GM19035 (cell line): ENCODE measurements at regions not wholly inside any gene's neighbourhood (a gene's known extent, or its start where the extent isn't known, plus 50 kb on each side); places are given as distances from the start of the nearest gene placed in this dataset.
A peak's percentile ranks its signal among the peaks of the same experiment; 100 is the strongest.

Experiments
- ATAC-seq: cut with Tn5 transposase; IDR thresholded peaks from one replicate; pipeline ENCODE4 v1.9.1; 2021; ENCODE audit not compliant: unreplicated experiment

- no peak for ATAC-seq
These were observed 92.1 kb upstream of the IL12B start for GRCh38 chr5:159422361-159422760.

GRCh38 chr5:159422910-159423309, 92.6 kb upstream of the IL12B start:
- ATAC-seq: no peak

- ATAC-seq: peak; percentile 29
These were observed 93.8 kb upstream of the IL12B start for GRCh38 chr5:159424123-159424522.

GRCh38 chr5:159426694-159427093, 96.4 kb upstream of the IL12B start:
- ATAC-seq: no peak

- ATAC-seq: peak; percentile 73
These were observed 97.1 kb upstream of the IL12B start for GRCh38 chr5:159427180-159428012.

DNA sequence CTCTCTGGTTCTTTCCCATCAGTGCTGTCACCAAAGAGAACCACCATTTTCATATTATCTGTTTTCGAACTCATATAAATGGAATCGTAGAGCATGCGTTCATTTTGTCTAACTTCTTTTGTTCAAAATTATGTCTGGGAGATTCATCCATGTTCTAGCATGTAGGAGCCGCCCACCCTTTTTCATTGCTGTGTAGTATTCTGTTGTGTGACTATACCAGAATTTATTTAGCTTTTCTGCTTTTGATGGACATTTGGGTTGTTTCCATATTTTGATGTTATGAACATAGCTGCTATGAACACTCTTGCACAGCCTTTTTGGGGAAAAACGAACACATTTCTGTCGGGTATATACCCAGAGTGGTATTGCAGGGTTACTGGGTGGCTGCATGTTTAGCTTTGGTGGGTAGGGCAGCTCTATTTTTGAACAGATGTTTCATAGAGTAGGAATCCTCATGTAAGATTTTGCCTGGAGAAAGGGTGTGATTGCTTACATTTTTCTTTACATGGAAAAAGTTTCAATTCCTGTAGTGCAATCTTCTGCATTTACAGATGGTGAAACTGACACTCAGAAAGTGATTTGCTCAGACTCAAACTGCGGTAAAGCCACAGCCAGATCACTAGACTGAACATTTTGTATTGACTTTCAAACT, 100.2 kb upstream of the IL12B start:
- ATAC-seq: no peak

GRCh38 chr5:159435855-159436254, 105.6 kb upstream of the IL12B start:
- ATAC-seq: no peak

DNA sequence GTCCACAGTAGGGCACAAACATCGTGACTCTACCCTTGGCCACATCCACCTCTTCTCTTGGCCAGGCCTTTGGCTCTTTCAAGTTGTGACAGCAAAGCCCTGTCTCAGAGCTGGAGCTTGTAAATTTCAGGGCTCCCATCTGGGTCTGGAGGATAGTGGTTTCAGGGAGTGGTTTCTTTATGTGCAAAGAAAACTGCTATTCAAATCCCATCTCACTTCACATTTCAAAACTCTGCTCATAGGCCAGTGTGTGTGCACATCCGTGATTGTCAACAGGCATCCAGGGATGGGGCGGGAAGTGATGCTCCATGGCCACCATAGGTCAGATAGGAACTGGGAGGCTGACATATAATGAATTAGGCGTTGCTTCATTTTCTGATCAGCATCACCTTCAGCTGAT, 107.8 kb upstream of the IL12B start:
- ATAC-seq: no peak

DNA sequence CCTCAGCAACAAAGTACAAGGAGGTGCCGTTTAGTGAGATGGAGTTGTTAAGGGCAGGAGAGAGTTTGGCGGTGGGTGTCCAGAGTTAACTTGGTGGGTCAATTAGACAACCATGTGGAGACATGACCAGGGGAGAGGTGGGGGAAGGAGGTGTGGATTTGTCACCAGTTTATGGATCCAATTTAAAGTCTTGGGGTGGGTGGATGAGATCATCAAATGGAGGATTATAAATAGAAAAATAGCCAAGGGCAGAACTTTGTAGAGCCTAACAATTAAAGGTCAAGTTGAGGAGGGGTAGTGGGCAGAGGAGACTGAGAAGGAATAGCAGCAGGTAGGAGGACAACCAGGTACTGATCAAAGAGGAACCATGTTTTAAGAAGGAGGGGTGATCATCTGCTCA, 108.7 kb upstream of the IL12B start:
- ATAC-seq: no peak

GRCh38 chr5:159440235-159440634, 109.9 kb upstream of the IL12B start:
- peak; percentile 68 for ATAC-seq

GRCh38 chr5:159440968-159441367, 110.7 kb upstream of the IL12B start:
- no peak for ATAC-seq

DNA sequence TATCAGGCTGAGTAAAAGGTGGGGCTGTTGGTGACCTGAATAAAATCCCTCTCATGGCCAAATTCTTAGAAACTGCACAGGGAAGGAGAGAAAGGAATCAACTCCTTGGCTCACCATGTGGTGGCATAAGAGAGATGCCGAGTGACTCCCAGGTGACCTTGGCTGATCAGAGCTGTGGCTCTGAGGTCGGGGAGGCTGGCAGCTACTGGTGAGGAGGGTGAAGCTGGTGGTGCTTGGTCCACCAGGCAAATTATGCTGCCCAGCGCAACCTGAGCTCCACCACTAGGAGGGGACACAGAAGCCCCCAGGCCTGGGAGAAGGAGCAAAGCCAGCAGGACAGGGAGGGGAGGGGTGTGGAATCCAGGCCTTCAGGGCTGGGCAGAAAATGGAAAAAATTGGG, 111.2 kb upstream of the IL12B start:
- no peak for ATAC-seq

DNA sequence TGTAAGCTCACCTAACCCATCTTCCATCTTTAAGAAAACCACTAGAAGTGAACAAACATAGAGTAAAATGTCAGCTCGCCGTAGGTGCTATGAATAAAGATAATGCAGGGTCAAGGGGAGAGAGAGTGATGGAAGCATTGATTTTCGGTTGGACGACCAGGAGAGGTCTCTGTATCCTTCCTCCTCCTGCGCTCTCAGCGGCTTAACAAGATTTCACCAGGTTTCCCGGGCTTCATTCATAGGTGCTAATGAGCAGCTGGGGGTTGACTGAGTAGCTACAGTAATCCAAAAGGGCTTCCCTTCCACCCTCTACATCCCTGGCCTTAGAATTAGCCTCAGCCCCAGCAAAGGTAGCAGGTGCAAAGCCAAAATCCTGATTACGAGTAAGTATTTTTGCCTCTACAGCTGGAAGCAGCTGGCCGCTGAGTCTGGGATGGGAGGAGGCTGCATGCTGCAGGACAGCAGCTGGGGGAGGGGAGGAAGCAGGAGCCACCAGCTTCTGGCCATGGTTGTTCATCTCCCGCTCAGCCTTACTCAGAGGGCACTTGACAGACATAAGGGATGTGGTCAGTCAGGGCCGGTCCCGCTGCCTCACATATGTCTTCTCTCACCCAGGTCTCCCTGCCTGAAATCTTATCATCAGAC, 112.0 kb upstream of the IL12B start:
- ATAC-seq: no peak

GRCh38 chr5:159444441-159445082, 114.3 kb upstream of the IL12B start:
- no peak for ATAC-seq

GRCh38 chr5:159447116-159447515, 116.8 kb upstream of the IL12B start:
- no peak for ATAC-seq

DNA sequence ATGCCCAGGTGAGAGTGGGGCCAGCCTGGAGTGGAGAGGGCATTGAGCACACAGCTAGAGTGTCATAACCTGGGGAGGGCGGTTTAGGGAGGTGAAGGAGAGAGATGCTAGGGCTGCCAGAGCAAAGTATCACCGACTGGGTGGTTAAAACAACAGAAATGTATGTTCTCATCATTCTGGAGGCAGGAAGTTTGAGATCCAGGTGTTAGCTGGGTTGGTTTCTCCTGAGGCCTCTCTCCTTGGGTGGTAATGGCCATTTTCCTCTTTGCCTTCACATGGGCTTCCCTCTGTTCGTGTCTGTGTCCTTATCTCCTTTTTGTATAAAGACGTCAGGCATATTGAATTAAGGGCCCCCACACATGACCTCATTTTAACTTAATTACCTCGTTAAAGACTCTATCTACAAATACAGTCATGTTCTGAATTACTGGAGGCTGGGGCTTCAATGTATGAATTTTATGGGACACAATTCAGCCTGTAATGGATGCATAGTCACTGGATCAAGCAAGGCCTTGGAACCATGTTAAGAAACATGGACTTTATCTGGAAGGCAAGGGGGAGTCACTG, 118.6 kb upstream of the IL12B start:
- ATAC-seq: no peak

DNA sequence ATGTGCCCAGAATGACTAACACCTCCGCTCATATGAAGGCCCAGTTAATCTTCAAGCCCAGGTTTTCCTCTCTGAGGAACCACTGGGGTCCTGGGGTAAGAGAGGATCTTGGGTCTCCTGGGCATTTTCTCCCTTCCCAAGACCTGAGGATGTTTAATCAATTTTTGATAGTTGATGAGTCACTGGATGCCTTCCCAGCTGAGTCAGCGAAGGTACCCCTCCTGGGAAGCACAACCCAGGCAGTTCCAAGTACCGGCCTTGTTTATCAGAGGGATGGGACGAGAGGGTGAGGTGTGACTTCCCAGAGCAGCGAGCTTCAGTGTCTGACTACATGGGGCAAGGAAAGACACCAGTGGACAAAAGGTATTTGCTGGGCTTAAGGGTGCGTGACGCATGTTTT, 119.6 kb upstream of the IL12B start:
- no peak for ATAC-seq

GRCh38 chr5:159450417-159450816, 120.1 kb upstream of the IL12B start:
- no peak for ATAC-seq

DNA sequence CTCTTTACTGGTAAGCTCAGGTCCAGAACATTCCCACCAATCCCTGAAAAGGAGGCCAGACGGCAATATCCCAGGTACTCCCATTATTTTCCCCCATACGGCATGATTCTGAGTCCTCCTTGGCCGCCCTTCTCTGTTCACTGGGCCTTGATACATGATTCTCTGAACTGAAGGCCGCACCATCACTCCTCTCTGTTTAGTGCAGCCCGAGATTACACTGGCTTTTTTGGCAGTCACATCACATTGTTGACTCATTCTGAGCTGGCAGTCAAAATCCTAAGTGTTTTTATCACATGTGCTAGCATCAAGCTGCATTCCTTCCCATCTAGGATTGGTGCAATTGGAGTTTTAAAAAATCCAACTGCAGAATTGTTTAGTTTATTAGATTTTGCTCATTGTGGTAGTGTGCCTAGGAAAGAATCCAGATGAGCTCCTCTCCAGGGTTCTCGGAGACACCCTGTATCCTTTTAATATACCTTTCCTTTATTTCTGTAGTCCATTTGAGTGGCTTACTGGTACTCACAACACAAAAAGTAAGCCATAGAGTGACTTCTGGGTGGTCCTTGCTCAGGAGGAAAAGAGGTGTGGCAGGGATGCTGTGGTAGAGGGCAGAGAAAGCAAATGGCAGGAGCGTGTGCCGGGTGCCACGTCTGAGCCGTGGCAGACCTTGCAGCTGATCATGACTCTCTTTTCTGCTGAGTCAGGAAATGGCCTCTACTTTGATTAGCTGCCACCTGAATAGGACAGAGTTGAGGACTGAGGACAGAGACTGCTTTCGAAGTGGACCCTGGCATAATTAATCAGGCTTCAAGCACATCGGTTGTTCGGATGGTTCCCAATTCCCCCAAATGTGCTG, 121.1 kb upstream of the IL12B start:
- no peak for ATAC-seq

- ATAC-seq: no peak
These were observed 122.3 kb upstream of the IL12B start for GRCh38 chr5:159452480-159453167.
